A172 (cell line): ENCODE measurements at regions not wholly inside any gene's neighbourhood (a gene's known extent, or its start where the extent isn't known, plus 50 kb on each side); places are given as distances from the start of the nearest gene placed in this dataset.
A peak's percentile ranks its signal among the peaks of the same experiment; 100 is the strongest.

ENCODE experiments used
- DNase-seq: peaks from one replicate; pipeline ENCODE4 v3.0.0-alpha.2; 2015; ENCODE audit warnings: low spot score

GRCh38 chr9:80078826-80079225, 507.1 kb downstream of the TLE4 start:
- no peak for DNase-seq

GRCh38 chr9:80077059-80077458, 505.3 kb downstream of the TLE4 start:
- no peak for DNase-seq

GRCh38 chr9:80076162-80076561, 504.4 kb downstream of the TLE4 start:
- no peak for DNase-seq

- no peak for DNase-seq
Observed at GRCh38 chr9:80074439-80074838, 502.7 kb downstream of the TLE4 start.

GRCh38 chr9:80072451-80072850, 500.7 kb downstream of the TLE4 start:
- no peak for DNase-seq

- no peak for DNase-seq
Observed at GRCh38 chr9:80070071-80070742, 498.4 kb downstream of the TLE4 start.

GRCh38 chr9:80066931-80067330, 495.2 kb downstream of the TLE4 start:
- no peak for DNase-seq

- no peak for DNase-seq
Observed at GRCh38 chr9:80062567-80062966, 490.8 kb downstream of the TLE4 start.

GRCh38 chr9:80061940-80062339, 490.2 kb downstream of the TLE4 start:
- DNase-seq: peak; percentile 72

- no peak for DNase-seq
Observed at GRCh38 chr9:80061096-80061495, 489.3 kb downstream of the TLE4 start.

- no peak for DNase-seq
Observed at GRCh38 chr9:80059979-80060378, 488.2 kb downstream of the TLE4 start.

GRCh38 chr9:80059191-80059590, 487.4 kb downstream of the TLE4 start:
- no peak for DNase-seq

- DNase-seq: no peak
Observed at GRCh38 chr9:80052830-80053229, 481.1 kb downstream of the TLE4 start.

GRCh38 chr9:80049096-80049782, 477.5 kb downstream of the TLE4 start:
- no peak for DNase-seq

GRCh38 chr9:80046481-80046880, 474.7 kb downstream of the TLE4 start:
- no peak for DNase-seq

- DNase-seq: no peak
Observed at GRCh38 chr9:80041821-80042220, 470.1 kb downstream of the TLE4 start.

- no peak for DNase-seq
Observed at GRCh38 chr9:80040457-80040856, 468.7 kb downstream of the TLE4 start.

GRCh38 chr9:80030801-80031200, 459.0 kb downstream of the TLE4 start:
- DNase-seq: no peak

- DNase-seq: no peak
Observed at GRCh38 chr9:80028501-80028900, 456.7 kb downstream of the TLE4 start.

- DNase-seq: no peak
Observed at GRCh38 chr9:80025796-80026520, 454.2 kb downstream of the TLE4 start.

GRCh38 chr9:80025131-80025530, 453.4 kb downstream of the TLE4 start:
- no peak for DNase-seq

- DNase-seq: no peak
Observed at GRCh38 chr9:80020530-80020929, 448.8 kb downstream of the TLE4 start.

- DNase-seq: no peak
Observed at GRCh38 chr9:80020056-80020455, 448.3 kb downstream of the TLE4 start.
